GM18907 (cell line): ENCODE measurements at regions not wholly inside any gene's neighbourhood (a gene's known extent, or its start where the extent isn't known, plus 50 kb on each side); places are given as distances from the start of the nearest gene placed in this dataset.
"Not testable (repeated sequence)": the region's sequence is repeated elsewhere in the genome, so short reads cannot be mapped to it uniquely, and the experiment has no call there.

ENCODE experiments used
- ATAC-seq: cut with Tn5 transposase; IDR thresholded peaks from one replicate; pipeline ENCODE4 v1.9.1; 2021; ENCODE audit warnings: mild to moderate bottlenecking, moderate library complexity; ENCODE audit not compliant: unreplicated experiment

GRCh38 chr2:167386694-167387093 is 498.4 kb downstream of the XIRP2 start:
- ATAC-seq: no peak

DNA sequence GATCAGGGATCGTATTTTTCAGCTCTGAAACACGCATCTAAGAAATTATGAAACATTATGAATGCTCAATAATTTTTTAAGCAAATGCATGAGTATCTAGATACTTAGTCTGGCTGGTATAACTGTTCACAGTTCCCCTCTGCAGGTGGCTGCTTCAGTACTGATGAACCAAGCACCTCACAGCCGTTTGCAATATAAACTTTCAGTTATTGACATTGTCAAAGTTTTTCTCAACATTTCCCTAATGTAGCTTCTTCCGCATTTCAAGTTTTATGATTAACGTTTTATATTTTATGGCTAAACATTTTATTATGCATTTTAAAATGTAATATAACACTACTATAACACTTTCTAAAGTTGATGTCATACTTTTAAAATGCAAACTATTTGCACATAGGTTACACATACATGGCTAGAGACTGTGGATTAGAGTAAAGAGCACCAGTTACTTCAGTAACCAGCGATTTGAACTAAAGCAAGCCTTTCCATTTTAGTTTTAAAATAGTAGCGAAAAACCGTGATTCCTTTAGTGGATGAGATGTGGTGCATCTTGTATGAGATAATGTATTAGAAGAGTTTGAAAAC is 495.4 kb downstream of the XIRP2 start:
- ATAC-seq: no peak

GRCh38 chr2:167381349-167381748 is 493.1 kb downstream of the XIRP2 start:
- ATAC-seq: no peak

GRCh38 chr2:167380555-167380954 is 492.3 kb downstream of the XIRP2 start:
- no peak for ATAC-seq

GRCh38 chr2:167380094-167380493 is 491.8 kb downstream of the XIRP2 start:
- no peak for ATAC-seq

GRCh38 chr2:167369083-167369482 is 480.8 kb downstream of the XIRP2 start:
- ATAC-seq: no peak

- no peak for ATAC-seq
Observed at GRCh38 chr2:167368371-167368770, 480.1 kb downstream of the XIRP2 start.

- no peak for ATAC-seq
Observed at GRCh38 chr2:167365216-167365615, 476.9 kb downstream of the XIRP2 start.

DNA sequence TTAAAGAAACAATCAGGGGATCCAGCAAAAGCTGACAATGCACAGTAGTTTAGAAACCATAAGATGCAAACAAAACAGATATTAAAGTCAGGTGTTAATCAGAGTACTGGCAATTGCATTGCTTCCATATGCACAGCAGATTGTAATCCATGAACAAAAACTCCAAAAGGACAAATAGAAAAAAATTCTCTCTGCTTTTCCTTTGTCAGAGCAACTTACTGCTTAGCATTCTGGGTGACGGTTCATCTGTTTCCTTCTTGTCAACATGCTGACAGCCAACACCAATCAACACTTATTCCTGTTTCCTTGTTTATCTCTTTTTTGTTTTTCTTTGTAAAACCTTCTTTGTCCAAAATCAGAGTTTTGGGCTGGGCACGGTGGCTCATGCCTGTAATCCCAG is 473.1 kb downstream of the XIRP2 start:
- no peak for ATAC-seq

- no peak for ATAC-seq
Observed at GRCh38 chr2:167355821-167356220, 467.5 kb downstream of the XIRP2 start.

DNA sequence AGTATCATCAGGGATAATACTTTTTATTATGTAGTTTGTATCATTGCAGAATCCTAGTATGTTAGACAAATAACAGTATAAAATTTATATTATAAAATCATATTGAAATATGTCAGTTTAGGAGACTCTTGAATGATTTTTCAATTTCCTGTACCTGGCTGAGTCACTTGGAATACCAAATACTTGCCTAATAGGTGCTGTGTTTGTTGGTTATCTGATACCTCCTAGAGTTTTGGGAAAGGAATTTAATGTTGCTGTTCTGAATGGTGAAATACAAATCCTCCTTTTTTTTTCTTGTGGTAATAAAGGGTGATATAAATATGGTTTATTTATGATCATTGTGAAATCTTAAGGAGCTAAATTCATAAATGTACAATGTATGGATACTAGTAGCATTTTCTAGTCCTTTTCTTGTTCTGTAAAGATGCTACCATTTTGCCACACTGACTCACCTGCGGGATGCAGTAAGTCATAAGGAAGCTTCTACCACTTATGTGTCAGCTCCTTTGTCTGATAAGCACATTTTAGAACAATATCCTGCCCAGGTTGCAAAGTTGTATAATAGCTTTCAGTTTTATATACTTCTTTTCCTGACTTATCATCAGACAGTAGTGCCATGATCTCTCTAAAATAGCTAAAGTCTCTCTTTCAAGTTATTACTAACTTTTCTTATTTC is 465.5 kb downstream of the XIRP2 start:
- no peak for ATAC-seq

DNA sequence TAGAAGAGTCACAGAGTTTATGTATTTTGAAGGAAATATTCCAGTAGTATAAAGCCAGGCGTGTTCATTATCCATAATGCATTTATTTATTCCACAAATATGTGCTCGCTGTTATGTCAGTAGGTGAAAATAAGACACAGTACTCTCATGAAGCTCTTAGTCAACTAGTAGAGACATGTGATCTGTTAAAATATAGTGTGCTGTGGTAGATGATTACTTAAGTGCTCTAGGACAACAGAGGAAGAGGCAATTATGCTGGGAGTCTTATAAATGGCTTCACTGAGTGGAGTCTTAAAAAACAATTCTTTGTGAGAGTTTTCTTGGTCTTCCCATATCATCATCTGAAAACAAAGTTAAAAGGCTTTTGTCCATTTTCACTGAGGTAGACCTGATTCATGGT is 457.3 kb downstream of the XIRP2 start:
- no peak for ATAC-seq

GRCh38 chr2:167342769-167343168 is 454.5 kb downstream of the XIRP2 start:
- no peak for ATAC-seq

- no peak for ATAC-seq
Observed at GRCh38 chr2:167340322-167340721, 452.0 kb downstream of the XIRP2 start.

DNA sequence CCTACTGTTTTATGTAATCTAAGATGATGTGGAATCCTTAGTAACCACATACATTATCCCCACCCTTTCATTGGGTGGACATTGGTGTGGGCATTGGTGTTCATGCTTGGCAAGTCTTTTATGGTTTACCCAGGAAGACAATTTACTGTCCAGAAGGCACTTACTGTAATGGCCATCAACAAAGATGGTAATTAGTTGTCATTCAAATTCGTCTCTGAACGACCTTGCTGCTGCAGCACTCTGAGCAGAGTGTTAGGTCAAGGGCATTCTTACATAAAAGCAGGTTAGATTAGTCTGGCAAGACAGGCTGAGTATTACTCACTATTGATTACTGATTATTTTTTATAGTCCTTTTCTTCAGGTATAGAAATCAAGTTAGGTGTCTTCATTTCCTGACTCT is 447.9 kb downstream of the XIRP2 start:
- no peak for ATAC-seq

- no peak for ATAC-seq
Observed at GRCh38 chr2:167335541-167335992, 447.3 kb downstream of the XIRP2 start.

DNA sequence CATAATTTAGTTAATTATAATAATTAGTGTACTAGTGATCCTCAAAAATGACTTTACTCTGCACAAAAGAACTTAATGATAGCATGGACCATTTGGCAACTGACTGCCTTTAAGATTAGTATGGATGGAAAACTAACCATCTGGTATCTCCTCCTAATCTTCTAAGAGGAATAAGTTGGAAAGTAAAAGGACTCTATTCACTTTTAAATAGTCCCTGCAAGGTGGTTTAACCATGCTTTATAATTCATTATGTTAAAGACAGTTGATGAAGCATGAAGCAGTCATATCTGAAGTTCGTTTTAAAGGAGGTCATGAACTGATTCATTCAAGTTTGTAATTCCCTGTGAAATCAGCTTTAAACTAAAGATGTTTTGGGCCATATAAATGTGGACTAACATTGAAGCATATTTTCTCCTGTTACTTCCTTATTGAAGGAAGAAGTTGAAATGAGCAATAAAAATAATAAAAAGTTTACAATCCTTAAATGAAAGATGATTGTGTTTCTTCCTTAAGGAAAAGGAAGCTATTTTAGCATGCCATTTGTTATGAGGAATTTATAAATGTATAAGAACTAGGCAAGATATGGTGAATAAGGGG is 446.0 kb downstream of the XIRP2 start:
- ATAC-seq: no peak

GRCh38 chr2:167333245-167333644 is 445.0 kb downstream of the XIRP2 start:
- ATAC-seq: no peak

DNA sequence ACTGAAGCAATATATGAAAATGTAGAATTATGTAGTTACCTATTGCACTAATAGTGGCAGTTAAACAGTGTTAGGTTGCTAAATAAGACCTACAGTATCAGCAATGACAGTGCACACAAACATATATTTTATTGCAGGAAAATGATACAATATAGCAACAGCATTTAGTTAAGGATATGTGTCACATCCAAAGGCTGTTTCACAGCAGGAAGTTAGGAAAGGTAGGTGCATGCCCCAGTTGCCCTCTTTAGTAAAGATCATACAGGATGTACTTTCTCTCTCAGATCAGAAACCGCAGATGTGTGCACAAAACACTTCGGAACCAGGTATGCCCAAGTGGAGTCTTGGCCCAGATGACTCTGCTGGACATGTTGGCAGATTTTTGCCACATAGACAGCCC is 444.1 kb downstream of the XIRP2 start:
- ATAC-seq: no peak

GRCh38 chr2:167331636-167332232 is 443.5 kb downstream of the XIRP2 start:
- ATAC-seq: peak; percentile 57

DNA sequence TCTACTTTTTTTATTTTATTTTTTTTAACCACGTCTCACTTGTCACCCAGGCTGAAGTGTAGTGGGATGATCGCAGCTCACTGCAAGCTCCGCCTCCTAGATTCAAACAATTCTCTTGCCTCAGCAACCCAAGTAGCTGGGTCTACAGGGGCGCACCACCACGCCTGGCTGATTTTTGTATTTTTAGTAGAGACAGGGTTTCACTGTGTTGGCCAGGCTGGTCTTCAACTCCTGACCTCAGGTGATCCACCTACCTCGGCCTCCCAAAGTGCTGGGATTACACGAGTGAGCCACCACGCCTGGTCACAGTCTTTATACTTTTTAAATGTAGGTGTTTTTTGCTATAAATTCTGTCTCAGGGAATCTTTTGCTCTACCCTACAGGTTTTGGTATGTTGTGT is 440.5 kb downstream of the XIRP2 start:
- ATAC-seq: not testable (repeated sequence)

DNA sequence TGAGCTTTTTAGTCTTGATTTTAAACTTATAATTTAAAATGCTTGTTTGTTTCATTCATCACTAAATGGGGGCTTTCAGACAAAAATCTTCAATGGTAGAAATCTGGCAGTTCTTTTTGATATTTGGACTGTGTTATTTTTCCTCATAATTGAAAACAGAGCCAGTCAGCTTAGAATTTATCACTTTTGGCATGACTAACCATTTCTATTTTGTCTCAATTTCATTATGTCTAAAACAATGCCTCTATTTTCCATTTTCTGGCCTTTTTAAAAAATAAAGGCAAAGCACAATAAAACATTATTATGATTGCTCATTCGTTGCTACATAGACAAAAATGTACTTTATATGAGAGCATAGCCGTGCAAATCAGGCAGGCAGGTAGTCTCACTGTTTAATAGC is 434.5 kb downstream of the XIRP2 start:
- ATAC-seq: no peak
